ENCODE measurements at regions not wholly inside any gene's neighbourhood (a gene's known extent, or its start where the extent isn't known, plus 50 kb on each side); places are given as distances from the start of the nearest gene placed in this dataset.

GRCh38 chr11:104765401-104766095, 132.7 kb downstream of the CASP12 start:
- TF ChIP-seq CTCF (IDR thresholded peaks at IDR 0.05; ENCODE audit: low read depth, low read length) (no peak), POLR2A (IDR thresholded peaks at IDR 0.05; ENCODE audit: extremely low read depth, insufficient read length) (no peak)
